Hepatocyte (in vitro differentiated cells): ENCODE measurements at regions not wholly inside any gene's neighbourhood (a gene's known extent, or its start where the extent isn't known, plus 50 kb on each side); places are given as distances from the start of the nearest gene placed in this dataset.

ENCODE experiments used
- EZH2 ChIP-seq: fragments of 200-600 bp; sonication (generic); IDR thresholded peaks from 2 replicates; pipeline ENCODE4 v1.6.1; 2016; ENCODE audit warnings: antibody characterized with exemption, mild to moderate bottlenecking, borderline replicate concordance
- EZH2phosphoT487 ChIP-seq: fragments of 200-600 bp; sonication (generic); IDR thresholded peaks from one replicate; pipeline ENCODE4 v1.6.1; 2018; ENCODE audit warnings: antibody characterized with exemption, mild to moderate bottlenecking, low read depth, moderate library complexity; ENCODE audit not compliant: unreplicated experiment, severe bottlenecking
- TF ChIP-seq, protein P1 (sequence below): fragments of 200-600 bp; sonication (generic); IDR thresholded peaks from 2 replicates; pipeline ENCODE4 v1.5.1; 2016; ENCODE audit warnings: antibody characterized with exemption, mild to moderate bottlenecking; ENCODE audit not compliant: poor library complexity

DNA sequence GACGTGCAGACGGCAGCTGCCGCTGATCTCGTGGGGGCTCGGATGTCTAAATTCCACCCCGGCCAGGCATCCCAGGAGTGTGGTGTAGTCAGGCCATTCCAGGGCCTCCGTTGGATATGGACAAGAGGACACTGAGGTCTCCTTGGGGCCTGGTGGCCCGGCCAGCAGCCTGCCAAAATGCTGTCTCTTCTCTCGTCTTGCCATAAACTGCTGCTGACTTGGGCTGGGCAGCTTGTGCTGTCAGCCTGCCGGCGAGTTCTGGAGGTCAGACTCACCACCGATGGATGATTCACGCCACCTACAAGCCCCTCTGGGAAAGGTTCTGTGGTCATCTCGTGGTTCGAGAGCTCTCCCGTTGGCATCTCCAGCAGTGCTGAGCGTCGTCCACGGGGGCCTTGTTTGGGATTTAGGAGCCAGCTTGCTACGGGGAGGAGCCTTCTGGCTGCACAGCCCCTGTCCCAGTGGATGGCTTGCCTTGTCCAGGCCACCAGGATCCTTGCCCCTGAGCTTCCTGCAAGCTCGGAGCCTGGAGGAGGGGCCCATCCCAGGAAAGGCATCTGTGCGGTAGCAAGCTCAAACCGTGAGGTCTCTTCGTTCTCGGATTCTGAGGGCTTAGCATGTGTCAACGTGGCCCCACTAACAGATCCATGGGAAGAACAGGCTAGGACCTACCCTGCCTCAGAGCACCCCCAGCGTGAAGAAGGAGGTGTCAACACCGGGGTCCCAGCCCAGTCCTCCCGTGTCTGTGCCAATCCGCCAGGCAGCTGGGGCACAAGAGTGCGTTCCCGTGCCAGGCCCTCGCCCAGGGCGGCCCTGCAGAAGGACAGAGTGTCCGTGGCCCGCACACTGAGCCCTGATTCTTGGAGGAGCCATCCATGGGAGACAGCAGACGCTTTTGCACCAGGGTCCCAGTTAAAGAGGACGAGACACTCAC, 1114.1 kb downstream of the BRD1 start:
- TF ChIP-seq, protein P1, sequence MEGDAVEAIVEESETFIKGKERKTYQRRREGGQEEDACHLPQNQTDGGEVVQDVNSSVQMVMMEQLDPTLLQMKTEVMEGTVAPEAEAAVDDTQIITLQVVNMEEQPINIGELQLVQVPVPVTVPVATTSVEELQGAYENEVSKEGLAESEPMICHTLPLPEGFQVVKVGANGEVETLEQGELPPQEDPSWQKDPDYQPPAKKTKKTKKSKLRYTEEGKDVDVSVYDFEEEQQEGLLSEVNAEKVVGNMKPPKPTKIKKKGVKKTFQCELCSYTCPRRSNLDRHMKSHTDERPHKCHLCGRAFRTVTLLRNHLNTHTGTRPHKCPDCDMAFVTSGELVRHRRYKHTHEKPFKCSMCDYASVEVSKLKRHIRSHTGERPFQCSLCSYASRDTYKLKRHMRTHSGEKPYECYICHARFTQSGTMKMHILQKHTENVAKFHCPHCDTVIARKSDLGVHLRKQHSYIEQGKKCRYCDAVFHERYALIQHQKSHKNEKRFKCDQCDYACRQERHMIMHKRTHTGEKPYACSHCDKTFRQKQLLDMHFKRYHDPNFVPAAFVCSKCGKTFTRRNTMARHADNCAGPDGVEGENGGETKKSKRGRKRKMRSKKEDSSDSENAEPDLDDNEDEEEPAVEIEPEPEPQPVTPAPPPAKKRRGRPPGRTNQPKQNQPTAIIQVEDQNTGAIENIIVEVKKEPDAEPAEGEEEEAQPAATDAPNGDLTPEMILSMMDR = no peak
- TF ChIP-seq EZH2phosphoT487 (no peak), EZH2 (no peak)
